ENCODE measurements at regions not wholly inside any gene's neighbourhood (a gene's known extent, or its start where the extent isn't known, plus 50 kb on each side); places are given as distances from the start of the nearest gene placed in this dataset.

GRCh38 chr2:181374781-181375675, 82.2 kb upstream of the ITGA4 start:
- no peak overlapping the region for H3K4me3 ChIP-seq (ENCODE audit: control insufficient read depth, low read depth, low read length)
- TF ChIP-seq, protein P1, sequence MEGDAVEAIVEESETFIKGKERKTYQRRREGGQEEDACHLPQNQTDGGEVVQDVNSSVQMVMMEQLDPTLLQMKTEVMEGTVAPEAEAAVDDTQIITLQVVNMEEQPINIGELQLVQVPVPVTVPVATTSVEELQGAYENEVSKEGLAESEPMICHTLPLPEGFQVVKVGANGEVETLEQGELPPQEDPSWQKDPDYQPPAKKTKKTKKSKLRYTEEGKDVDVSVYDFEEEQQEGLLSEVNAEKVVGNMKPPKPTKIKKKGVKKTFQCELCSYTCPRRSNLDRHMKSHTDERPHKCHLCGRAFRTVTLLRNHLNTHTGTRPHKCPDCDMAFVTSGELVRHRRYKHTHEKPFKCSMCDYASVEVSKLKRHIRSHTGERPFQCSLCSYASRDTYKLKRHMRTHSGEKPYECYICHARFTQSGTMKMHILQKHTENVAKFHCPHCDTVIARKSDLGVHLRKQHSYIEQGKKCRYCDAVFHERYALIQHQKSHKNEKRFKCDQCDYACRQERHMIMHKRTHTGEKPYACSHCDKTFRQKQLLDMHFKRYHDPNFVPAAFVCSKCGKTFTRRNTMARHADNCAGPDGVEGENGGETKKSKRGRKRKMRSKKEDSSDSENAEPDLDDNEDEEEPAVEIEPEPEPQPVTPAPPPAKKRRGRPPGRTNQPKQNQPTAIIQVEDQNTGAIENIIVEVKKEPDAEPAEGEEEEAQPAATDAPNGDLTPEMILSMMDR (conservative IDR thresholded peaks at IDR 0.05; ENCODE audit: control insufficient read depth, insufficient read depth, low read depth, low read length), result no peak
- DNase-seq (ENCODE audit: low read depth), result peak; percentile 52

GRCh38 chr2:181376442-181376841, 80.7 kb upstream of the ITGA4 start:
- TF ChIP-seq, protein P1 (conservative IDR thresholded peaks at IDR 0.05; ENCODE audit: control insufficient read depth, insufficient read depth, low read depth, low read length), result no peak
- H3K4me3 ChIP-seq (ENCODE audit: control insufficient read depth, low read depth, low read length), result no peak overlapping the region
- no peak for DNase-seq (ENCODE audit: low read depth)

DNA sequence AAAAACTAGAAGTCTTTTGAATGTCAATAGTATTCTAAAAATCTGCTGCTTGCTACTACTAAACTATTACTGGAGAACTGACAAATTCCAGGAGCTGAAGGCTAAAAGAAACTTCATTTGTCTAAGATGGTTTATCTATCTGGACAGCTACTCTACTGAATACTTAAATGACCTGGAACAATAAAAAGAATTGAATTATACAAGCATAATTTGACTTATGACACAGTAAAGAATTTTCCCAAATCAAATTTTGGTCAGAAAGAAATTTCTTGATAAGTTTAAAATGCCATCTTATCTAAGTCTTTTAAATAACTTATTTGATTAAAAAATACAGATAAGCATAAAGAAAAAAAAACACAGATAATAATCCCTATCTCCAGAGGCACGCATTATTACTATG, 80.2 kb upstream of the ITGA4 start:
- no peak for DNase-seq (ENCODE audit: low read depth)
- H3K4me3 ChIP-seq (ENCODE audit: control insufficient read depth, low read depth, low read length), result no peak overlapping the region
- TF ChIP-seq, protein P1 (conservative IDR thresholded peaks at IDR 0.05; ENCODE audit: control insufficient read depth, insufficient read depth, low read depth, low read length), result no peak

DNA sequence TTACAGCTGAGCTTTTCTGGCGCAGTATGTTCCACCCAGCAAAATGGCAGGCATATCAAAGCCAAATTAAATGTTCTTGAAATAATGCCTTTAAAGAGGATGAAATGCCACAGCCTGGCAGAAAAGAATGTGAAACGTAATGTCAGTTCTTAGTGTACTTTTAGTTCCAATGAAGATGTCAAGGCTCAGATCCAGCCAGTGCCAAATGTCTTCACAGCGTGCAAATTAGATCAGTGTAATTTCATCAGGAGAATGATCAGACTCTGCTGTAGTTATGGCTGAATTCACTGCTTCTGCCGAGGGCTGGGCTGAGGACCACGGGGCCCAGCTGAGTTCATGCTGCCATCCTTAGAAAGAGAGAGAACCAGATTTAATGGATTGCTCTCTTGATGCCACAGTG, 78.7 kb upstream of the ITGA4 start:
- TF ChIP-seq, protein P1 (conservative IDR thresholded peaks at IDR 0.05; ENCODE audit: control insufficient read depth, insufficient read depth, low read depth, low read length), result no peak
- no peak for DNase-seq (ENCODE audit: low read depth)
- no peak overlapping the region for H3K4me3 ChIP-seq (ENCODE audit: control insufficient read depth, low read depth, low read length)

DNA sequence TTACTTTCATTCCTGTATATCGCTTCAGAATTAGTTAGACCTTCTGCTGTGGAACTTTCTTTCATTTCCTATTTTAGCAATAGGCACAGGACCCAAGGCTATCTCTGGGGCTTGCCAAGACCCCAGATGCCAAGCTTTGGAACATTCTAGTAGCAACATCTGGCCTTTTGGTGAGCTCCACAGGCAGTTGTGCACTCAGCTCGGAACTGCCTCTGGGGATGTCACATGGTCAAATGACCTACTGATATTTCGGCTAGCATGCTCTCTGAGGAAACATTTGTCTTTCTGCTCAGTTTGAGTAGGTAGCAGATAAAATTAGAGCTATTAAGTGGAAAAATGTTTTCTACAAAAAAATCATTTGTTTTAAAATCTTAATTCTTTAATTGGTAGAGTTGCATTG, 76.6 kb upstream of the ITGA4 start:
- H3K4me3 ChIP-seq (ENCODE audit: control insufficient read depth, low read depth, low read length), result no peak overlapping the region
- TF ChIP-seq, protein P1 (conservative IDR thresholded peaks at IDR 0.05; ENCODE audit: control insufficient read depth, insufficient read depth, low read depth, low read length), result no peak
- DNase-seq (ENCODE audit: low read depth), result no peak

DNA sequence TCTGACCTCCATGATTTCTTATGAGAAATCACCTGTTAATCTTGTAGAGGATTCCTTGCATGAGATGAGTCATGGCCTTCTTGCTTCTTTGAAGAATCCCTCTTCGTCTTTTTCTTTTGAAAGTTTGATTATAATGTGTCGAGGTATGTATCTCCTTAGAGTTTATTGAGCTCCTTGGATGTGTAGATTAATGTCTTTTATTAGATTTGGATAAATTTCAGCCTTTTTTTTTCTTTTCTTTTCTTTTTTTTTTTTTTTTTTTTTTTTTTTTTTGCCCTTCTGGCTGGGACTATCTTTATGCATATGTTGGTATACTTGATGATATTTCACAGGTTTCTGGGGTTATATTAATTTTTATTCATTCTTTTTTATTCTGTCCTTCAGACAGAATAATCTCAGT, 72.3 kb upstream of the ITGA4 start:
- TF ChIP-seq, protein P1 (conservative IDR thresholded peaks at IDR 0.05; ENCODE audit: control insufficient read depth, insufficient read depth, low read depth, low read length), result no peak
- no peak for DNase-seq (ENCODE audit: low read depth)
- H3K4me3 ChIP-seq (ENCODE audit: control insufficient read depth, low read depth, low read length), result no peak overlapping the region

Measured in fibroblast of mammary gland (primary cell).